Transverse colon (tissue), 4 donors: ENCODE measurements at regions not wholly inside any gene's neighbourhood (a gene's known extent, or its start where the extent isn't known, plus 50 kb on each side); places are given as distances from the start of the nearest gene placed in this dataset.

Experiments used
- DNase-seq: peaks from one replicate; pipeline ENCODE4 v3.0.0-alpha.2; 2019
- H3K27ac ChIP-seq, 4 donors: fragments of 200-600 bp; sonication (generic); 2 replicates each; pipeline ENCODE4 v1.5.1; 2016 to 2018; ENCODE audit warnings: inconsistent platforms in 4 of 4
- H3K27me3 ChIP-seq: fragments of 200-600 bp; sonication (generic); 2 replicates; pipeline ENCODE4 v1.5.1; 2017; ENCODE audit warnings: inconsistent platforms
- H3K36me3 ChIP-seq, 4 donors: fragments of 200-600 bp; sonication (generic); 2 replicates each; pipeline ENCODE4 v1.5.1; 2017 to 2019; ENCODE audit warnings: inconsistent platforms in 4 of 4
- H3K4me1 ChIP-seq, 4 donors: fragments of 200-600 bp; sonication (generic); 2 replicates each; pipeline ENCODE4 v1.5.1; 2017 to 2020; ENCODE audit warnings: inconsistent platforms in 4 of 4
- H3K4me3 ChIP-seq, 4 donors: fragments of 200-600 bp; sonication (generic); 1 replicate in 1 of 4; 2 replicates in 3 of 4; pipeline versions ENCODE4 v1.5.1 to v1.6.1; 2017 to 2019; ENCODE audit warnings: inconsistent platforms in 4 of 4
- H3K9me3 ChIP-seq, 2 donors: fragments of 200-600 bp; sonication (generic); 2 replicates each; pipeline ENCODE4 v1.5.1; 2017 to 2019; ENCODE audit warnings: inconsistent platforms in 2 of 2
- CTCF ChIP-seq, 5 experiments: fragments of 200-600 bp in 3 of 5; fragments of 450-650 bp in 2 of 5; sonication (generic) in 3 of 5; IDR thresholded peaks; 1 replicate in 2 of 5; 2 replicates in 3 of 5; pipeline ENCODE4 v1.5.1; 2016 to 2017; ENCODE audit warnings: antibody characterized with exemption in 5 of 5, inconsistent platforms in 3 of 5, mild to moderate bottlenecking in 2 of 5, moderate library complexity in 1 of 5
- EP300 ChIP-seq: sonication (generic); formaldehyde crosslinking; IDR thresholded peaks from one replicate; pipeline ENCODE4 v1.6.1; 2017; ENCODE audit warnings: antibody characterized with exemption, low read depth
- POLR2A ChIP-seq: fragments of 450-650 bp; IDR thresholded peaks from one replicate; pipeline ENCODE4 v1.6.1; 2016; ENCODE audit warnings: antibody characterized with exemption, mild to moderate bottlenecking, moderate library complexity
- POLR2AphosphoS5 ChIP-seq, 3 donors: sonication (generic); formaldehyde crosslinking; IDR thresholded peaks; one replicate each; pipeline ENCODE4 v1.6.1; 2016; ENCODE audit warnings: antibody characterized with exemption in 3 of 3
- WGBS, 2 donors: methylation state at CpG; one replicate each; pipeline ENCODE4 v1.1.5; 2018; ENCODE audit warnings: low coverage in 1 of 2; 5-methylcytosine and 5-hydroxymethylcytosine counted together
- in situ Hi-C, 4 donors: fragments of 200-750 bp; cut with MboI; loops; one replicate each; pipeline versions ENCODE4 v1.15.0 to v1.15.1; 2017; ENCODE audit warnings: low sequenced_read_pairs in 3 of 4, low pct_ligation_motif_present in 1 of 4, low pct_unique_long_range_greater_than_20kb in 1 of 4
- intact Hi-C: fragments of 100-400 bp; cut with DNase I; formaldehyde crosslinking; loops from one replicate; pipeline ENCODE4 v1.15.1; 2023; ENCODE audit warnings: low total_unique reads

- TF ChIP-seq CTCF (IDR thresholded peaks at IDR 0.05) = no peak
- no peak for TF ChIP-seq POLR2AphosphoS5 (IDR thresholded peaks at IDR 0.05)
- TF ChIP-seq EP300 = no peak
- no peak for TF ChIP-seq POLR2A
- intact Hi-C loops = no loop called here
- no peak for DNase-seq
- H3K9me3 ChIP-seq = no peaks in the 10 kb centered on the region
- 71 to 87% methylated on average over 3 of the region's 3 CpGs for WGBS, 2 donors
- no peak overlapping the region for H3K4me3 ChIP-seq
- no peak overlapping the region for H3K27ac ChIP-seq
- in situ Hi-C loops = no loop called here
- H3K4me1 ChIP-seq = no peaks in the 10 kb centered on the region
- no peaks in the 10 kb centered on the region for H3K36me3 ChIP-seq
- H3K27me3 ChIP-seq = no peaks in the 10 kb centered on the region
Observed at GRCh38 chr5:98099448-98100105, 673.9 kb upstream of the RGMB start.

- Histone ChIP-seq H3K27me3 (no peaks in the 10 kb centered on the region), H3K9me3 (no peaks in the 10 kb centered on the region), H3K36me3 (no peaks in the 10 kb centered on the region), H3K27ac (no peak overlapping the region), H3K4me1 (no peaks in the 10 kb centered on the region), H3K4me3 (no peak overlapping the region)
- TF ChIP-seq POLR2AphosphoS5 (IDR thresholded peaks at IDR 0.05) (no peak), CTCF (IDR thresholded peaks at IDR 0.05) (no peak), EP300 (no peak), POLR2A (no peak)
- in situ Hi-C loops = no loop called here
- DNase-seq = no peak
- intact Hi-C loops = no loop called here
Observed at GRCh38 chr5:98101131-98101530, 672.3 kb upstream of the RGMB start.

- Histone ChIP-seq H3K27me3 (no peaks in the 10 kb centered on the region), H3K9me3 (no peaks in the 10 kb centered on the region), H3K4me3 (no peak overlapping the region), H3K4me1 (no peaks in the 10 kb centered on the region), H3K27ac (no peak overlapping the region), H3K36me3 (no peaks in the 10 kb centered on the region)
- in situ Hi-C loops = no loop called here
- intact Hi-C loops = no loop called here
- 48 to 67% methylated on average over 3 of the region's 3 CpGs for WGBS, 2 donors
- DNase-seq = no peak
- TF ChIP-seq POLR2A (no peak), POLR2AphosphoS5 (IDR thresholded peaks at IDR 0.05) (no peak), EP300 (no peak), CTCF (IDR thresholded peaks at IDR 0.05) (no peak)
Observed at GRCh38 chr5:98102936-98103335, 670.5 kb upstream of the RGMB start.

DNA sequence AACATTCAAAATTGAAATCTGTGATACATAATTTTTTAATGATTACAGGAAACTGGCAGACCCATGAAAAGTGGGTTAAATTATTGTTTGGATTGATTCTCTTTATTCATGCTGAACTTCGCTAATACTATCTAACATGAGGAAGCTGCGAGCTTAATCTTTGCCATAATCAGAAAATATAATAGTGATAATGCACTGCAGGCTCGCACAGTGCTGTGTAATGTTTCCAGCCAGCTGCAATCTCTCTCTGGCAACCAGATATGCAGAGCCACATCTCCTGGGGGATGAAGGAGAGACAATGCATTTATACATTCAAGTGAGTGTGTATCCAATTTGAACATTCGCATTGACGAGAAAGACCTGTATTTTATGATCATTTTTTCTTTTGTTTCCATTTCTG lies 669.7 kb upstream of the RGMB start:
- H3K36me3 ChIP-seq = no peaks in the 10 kb centered on the region
- H3K27ac ChIP-seq = no peak overlapping the region
- in situ Hi-C loops = no loop called here
- WGBS, 2 donors = 61 to 84% methylated on average over 5 of the region's 5 CpGs
- H3K27me3 ChIP-seq = no peaks in the 10 kb centered on the region
- intact Hi-C loops = no loop called here
- TF ChIP-seq CTCF (IDR thresholded peaks at IDR 0.05) (no peak), POLR2AphosphoS5 (IDR thresholded peaks at IDR 0.05) (no peak), EP300 (no peak), POLR2A (no peak)
- no peaks in the 10 kb centered on the region for H3K4me1 ChIP-seq
- no peak overlapping the region for H3K4me3 ChIP-seq
- no peak for DNase-seq
- H3K9me3 ChIP-seq = no peaks in the 10 kb centered on the region
